ENCODE measurements at regions not wholly inside any gene's neighbourhood (a gene's known extent, or its start where the extent isn't known, plus 50 kb on each side); places are given as distances from the start of the nearest gene placed in this dataset.

DNA sequence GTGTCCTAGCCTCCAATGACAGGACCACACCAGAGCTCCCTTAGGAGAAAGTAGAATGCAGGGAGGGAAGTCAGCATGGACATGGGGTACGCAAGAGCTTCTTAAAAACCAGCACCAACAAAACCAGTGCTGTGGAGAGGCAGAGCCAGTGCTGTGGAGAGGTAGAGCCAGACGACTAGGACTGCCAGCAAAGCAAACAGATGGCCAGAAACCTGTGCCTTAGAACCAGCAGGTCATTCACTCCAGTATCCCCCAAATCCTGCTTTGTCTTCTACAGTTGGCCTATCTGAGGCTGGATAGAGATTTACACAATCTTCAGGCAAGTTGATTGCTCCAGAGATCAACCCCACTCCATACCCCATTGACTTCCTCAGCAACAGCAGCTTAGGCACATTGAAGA lies 459.9 kb upstream of the CAMK1G start:
- TF ChIP-seq, protein P1, sequence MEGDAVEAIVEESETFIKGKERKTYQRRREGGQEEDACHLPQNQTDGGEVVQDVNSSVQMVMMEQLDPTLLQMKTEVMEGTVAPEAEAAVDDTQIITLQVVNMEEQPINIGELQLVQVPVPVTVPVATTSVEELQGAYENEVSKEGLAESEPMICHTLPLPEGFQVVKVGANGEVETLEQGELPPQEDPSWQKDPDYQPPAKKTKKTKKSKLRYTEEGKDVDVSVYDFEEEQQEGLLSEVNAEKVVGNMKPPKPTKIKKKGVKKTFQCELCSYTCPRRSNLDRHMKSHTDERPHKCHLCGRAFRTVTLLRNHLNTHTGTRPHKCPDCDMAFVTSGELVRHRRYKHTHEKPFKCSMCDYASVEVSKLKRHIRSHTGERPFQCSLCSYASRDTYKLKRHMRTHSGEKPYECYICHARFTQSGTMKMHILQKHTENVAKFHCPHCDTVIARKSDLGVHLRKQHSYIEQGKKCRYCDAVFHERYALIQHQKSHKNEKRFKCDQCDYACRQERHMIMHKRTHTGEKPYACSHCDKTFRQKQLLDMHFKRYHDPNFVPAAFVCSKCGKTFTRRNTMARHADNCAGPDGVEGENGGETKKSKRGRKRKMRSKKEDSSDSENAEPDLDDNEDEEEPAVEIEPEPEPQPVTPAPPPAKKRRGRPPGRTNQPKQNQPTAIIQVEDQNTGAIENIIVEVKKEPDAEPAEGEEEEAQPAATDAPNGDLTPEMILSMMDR (conservative IDR thresholded peaks at IDR 0.05): no peak
- no peak for TF ChIP-seq EZH2 (IDR thresholded peaks at IDR 0.05; ENCODE audit: low read depth)

All from PC-9 (cell line).